ENCODE measurements at regions not wholly inside any gene's neighbourhood (a gene's known extent, or its start where the extent isn't known, plus 50 kb on each side); places are given as distances from the start of the nearest gene placed in this dataset.
"Not testable (repeated sequence)": the region's sequence is repeated elsewhere in the genome, so short reads cannot be mapped to it uniquely, and the experiment has no call there.

- Mint-ChIP-seq H3K9me3 (no peaks in the 10 kb centered on the region), H3K36me3 (no peaks in the 10 kb centered on the region), H3K27ac (no peak overlapping the region), H3K27me3 (ENCODE audit: low read depth in 3 of 3) (peaks cover 10 to 26% (median 16%) of the 10 kb centered on the region in 3 donors), H3K4me3 (no peak overlapping the region), H3K4me1 (no peaks in the 10 kb centered on the region)
- no peak for DNase-seq
These were observed 51.2 kb upstream of the LBX1 start for GRCh38 chr10:101280511-101280910.

DNA sequence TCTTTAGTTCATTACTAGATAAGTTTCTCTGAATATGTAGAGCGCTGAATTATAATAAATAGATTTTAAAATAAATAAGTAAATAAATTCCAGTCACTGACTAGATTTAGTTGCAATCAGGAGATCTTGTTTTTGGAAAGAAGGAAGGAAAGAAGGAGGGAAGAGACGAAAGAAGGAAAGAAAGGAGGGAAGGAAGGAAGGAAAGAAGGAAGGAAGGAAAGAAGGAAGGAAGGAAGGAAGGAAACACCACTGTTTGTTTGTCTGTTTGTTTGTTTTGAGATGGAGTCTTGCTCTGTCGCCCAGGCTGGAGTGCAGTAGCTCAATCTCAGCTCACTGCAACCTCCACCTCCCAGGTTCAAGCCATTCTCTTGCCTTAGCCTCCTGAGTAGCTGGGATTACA is 51.7 kb upstream of the LBX1 start:
- H3K4me1 Mint-ChIP-seq, H3K4me3 Mint-ChIP-seq, H3K9me3 Mint-ChIP-seq, H3K27ac Mint-ChIP-seq, DNase-seq, H3K36me3 Mint-ChIP-seq: not testable (repeated sequence)
- peaks cover 10 to 26% (median 16%) of the 10 kb centered on the region in 3 donors for H3K27me3 Mint-ChIP-seq (ENCODE audit: low read depth in 3 of 3)

DNA sequence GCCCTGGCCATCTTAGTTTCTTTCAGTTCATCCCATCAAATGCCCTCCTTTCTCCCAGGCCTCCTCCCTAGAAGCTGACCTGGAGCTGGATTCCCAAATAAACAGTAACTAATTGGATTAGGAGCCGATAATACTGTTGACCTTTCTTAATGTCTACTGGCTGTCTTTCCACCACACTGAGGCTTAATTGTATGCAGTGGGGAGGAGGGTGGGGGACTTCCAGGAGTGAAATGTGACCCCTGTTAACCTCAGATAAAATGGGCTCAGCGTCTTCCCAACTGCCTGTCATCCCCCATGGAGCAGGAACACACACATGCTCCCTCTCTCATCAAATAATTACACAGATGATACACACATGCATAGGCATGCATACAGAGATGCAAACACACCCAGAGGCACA is 53.7 kb upstream of the LBX1 start:
- H3K27ac Mint-ChIP-seq = no peak overlapping the region

GRCh38 chr10:101283762-101284100 is 54.5 kb upstream of the LBX1 start:
- Mint-ChIP-seq H3K9me3 (no peaks in the 10 kb centered on the region), H3K4me1 (no peaks in the 10 kb centered on the region), H3K36me3 (no peaks in the 10 kb centered on the region), H3K4me3 (no peak overlapping the region), H3K27me3 (ENCODE audit: low read depth in 3 of 3) (peaks cover 14 to 33% (median 19%) of the 10 kb centered on the region in 3 donors), H3K27ac (no peak overlapping the region)
- no peak for DNase-seq

More for the DNA sequence above, 53.7 kb upstream of the LBX1 start:
- no peaks in the 10 kb centered on the region for H3K4me1 Mint-ChIP-seq
- H3K27me3 Mint-ChIP-seq (ENCODE audit: low read depth in 3 of 3) = peaks cover 14 to 30% (median 19%) of the 10 kb centered on the region in 3 donors
- H3K36me3 Mint-ChIP-seq = no peaks in the 10 kb centered on the region
- H3K4me3 Mint-ChIP-seq = no peak overlapping the region
- no peaks in the 10 kb centered on the region for H3K9me3 Mint-ChIP-seq
- no peak for DNase-seq

GRCh38 chr10:101284101-101284743 is 55.0 kb upstream of the LBX1 start:
- no peaks in the 10 kb centered on the region for H3K4me1 Mint-ChIP-seq
- no peak overlapping the region for H3K27ac Mint-ChIP-seq
- no peaks in the 10 kb centered on the region for H3K36me3 Mint-ChIP-seq
- peaks cover 14 to 34% (median 19%) of the 10 kb centered on the region in 3 donors for H3K27me3 Mint-ChIP-seq (ENCODE audit: low read depth in 3 of 3)
- no peak for DNase-seq
- no peak overlapping the region for H3K4me3 Mint-ChIP-seq
- no peaks in the 10 kb centered on the region for H3K9me3 Mint-ChIP-seq

DNA sequence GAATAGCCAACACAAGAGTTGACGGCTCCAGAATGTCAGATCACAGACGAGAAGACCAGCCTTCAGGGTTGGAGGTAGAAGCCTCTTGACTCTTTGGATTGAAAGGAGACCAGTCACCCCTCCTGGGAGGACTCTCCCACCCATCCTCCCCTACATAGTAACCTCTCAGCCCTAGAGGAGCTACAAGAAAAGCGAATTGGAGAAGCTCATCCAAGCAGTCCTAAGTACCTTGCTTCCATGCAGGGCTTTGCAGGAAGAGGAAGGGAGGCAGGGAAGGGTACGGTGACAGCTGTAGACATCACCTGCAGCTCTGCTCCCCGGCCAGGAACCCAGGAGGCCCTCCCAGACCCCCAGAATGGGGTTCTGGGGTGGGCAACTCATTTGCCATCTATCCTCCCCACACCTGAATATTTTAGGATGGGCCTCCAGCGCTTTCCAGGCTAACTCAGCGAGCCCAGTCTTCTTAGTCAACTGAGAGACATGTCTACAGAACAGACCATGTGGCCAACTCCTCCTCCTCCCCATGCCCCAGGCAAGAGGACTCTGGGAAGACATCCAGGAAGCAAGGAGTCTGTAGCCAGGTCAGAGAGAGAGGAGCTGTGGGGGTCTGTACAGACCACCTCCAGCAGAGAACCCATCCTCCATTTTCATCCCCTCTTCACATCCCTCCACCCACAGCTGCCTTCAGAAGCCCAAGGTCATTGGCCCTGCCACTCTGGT is 55.6 kb upstream of the LBX1 start:
- Mint-ChIP-seq H3K27ac (no peak overlapping the region), H3K4me3 (no peak overlapping the region), H3K27me3 (ENCODE audit: low read depth in 3 of 3) (peaks cover 14 to 39% (median 19%) of the 10 kb centered on the region in 3 donors), H3K36me3 (no peaks in the 10 kb centered on the region), H3K4me1 (no peaks in the 10 kb centered on the region), H3K9me3 (peaks cover 0 to 2% (median 0%) of the 10 kb centered on the region in 6 donors)
- no peak for DNase-seq

DNA sequence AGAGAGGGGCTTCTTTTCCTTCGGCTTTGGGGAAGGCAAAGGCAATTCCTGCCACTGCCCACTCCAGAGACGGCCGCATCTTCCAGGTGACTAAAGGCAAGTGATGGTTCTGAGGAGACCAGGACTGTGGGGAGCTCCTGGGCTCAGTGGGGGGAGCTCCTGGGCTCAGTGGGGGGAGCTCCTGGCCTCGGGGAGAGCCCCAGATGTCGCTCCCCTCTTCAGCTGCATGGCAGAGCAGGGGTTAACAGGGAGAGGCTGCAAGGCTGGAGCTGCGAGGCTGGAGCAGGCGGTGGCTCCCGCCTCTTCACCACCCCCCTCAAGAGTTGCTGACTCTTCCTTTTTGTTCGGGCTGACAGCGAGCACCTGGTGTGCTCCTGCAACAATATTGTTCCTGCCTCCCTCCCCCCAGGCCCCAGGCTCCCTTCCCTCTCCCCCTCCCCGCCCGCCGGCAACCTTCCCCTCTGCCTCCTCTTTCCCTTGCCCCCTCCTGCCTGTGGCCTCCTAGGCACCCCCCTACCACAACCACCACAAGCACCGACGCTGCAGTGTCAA is 56.3 kb upstream of the LBX1 start:
- H3K4me3 Mint-ChIP-seq = no peak overlapping the region
- no peaks in the 10 kb centered on the region for H3K36me3 Mint-ChIP-seq
- no peak overlapping the region for H3K27ac Mint-ChIP-seq
- DNase-seq = no peak
- H3K4me1 Mint-ChIP-seq = no peaks in the 10 kb centered on the region
- H3K9me3 Mint-ChIP-seq = peaks cover 0 to 2% (median 0%) of the 10 kb centered on the region in 6 donors
- H3K27me3 Mint-ChIP-seq (ENCODE audit: low read depth in 3 of 3) = peaks cover 15 to 46% (median 21%) of the 10 kb centered on the region in 3 donors

GRCh38 chr10:101286248-101287046 is 57.2 kb upstream of the LBX1 start:
- no peak for DNase-seq
- Mint-ChIP-seq H3K27ac (no peak overlapping the region), H3K4me3 (no peak overlapping the region), H3K27me3 (ENCODE audit: low read depth in 3 of 3) (peaks cover 18 to 48% (median 21%) of the 10 kb centered on the region in 3 donors), H3K36me3 (no peaks in the 10 kb centered on the region), H3K9me3 (peaks cover 0 to 2% (median 0%) of the 10 kb centered on the region in 6 donors), H3K4me1 (no peaks in the 10 kb centered on the region)

- no peaks in the 10 kb centered on the region for H3K36me3 Mint-ChIP-seq
- DNase-seq = no peak
- peaks cover 19 to 44% (median 20%) of the 10 kb centered on the region in 3 donors for H3K27me3 Mint-ChIP-seq (ENCODE audit: low read depth in 3 of 3)
- peaks cover 0 to 3% of the 10 kb centered on the region in 2 donors for H3K4me1 Mint-ChIP-seq
- no peak overlapping the region for H3K4me3 Mint-ChIP-seq
- H3K27ac Mint-ChIP-seq = no peak overlapping the region
- peaks cover 0 to 2% (median 0%) of the 10 kb centered on the region in 6 donors for H3K9me3 Mint-ChIP-seq
These were observed 58.1 kb upstream of the LBX1 start for GRCh38 chr10:101287183-101287996.

GRCh38 chr10:101287997-101288635 is 58.9 kb upstream of the LBX1 start:
- Mint-ChIP-seq H3K36me3 (no peaks in the 10 kb centered on the region), H3K4me1 (peaks cover 0 to 5% of the 10 kb centered on the region in 2 donors), H3K27me3 (ENCODE audit: low read depth in 3 of 3) (peaks cover 19 to 43% (median 20%) of the 10 kb centered on the region in 3 donors), H3K9me3 (peaks cover 0 to 2% (median 0%) of the 10 kb centered on the region in 6 donors), H3K4me3 (no peak overlapping the region), H3K27ac (no peak overlapping the region)
- no peak for DNase-seq

DNA sequence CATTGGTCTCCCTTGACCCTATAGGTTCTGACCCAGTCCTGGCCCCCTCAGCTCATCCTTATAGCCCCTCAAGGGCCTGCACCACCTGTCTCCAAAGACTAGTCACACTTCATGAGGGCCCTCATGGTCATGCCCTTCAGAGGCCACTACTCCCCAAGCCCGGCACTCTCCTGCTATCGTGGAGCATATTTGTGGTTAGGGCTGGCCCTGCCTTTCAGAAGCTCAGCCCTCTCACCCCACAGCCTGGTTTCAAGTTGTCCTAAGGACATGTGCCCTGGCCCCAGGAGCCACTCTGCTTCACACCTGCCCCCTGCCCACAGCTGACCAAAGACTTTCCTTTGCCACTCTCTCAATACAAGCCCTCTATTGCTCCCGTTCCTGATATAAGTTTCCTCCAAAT is 60.3 kb upstream of the LBX1 start:
- no peaks in the 10 kb centered on the region for H3K36me3 Mint-ChIP-seq
- no peak overlapping the region for H3K27ac Mint-ChIP-seq
- H3K4me1 Mint-ChIP-seq = peaks cover 0 to 5% of the 10 kb centered on the region in 2 donors
- H3K27me3 Mint-ChIP-seq (ENCODE audit: low read depth in 3 of 3) = peaks cover 16 to 46% (median 23%) of the 10 kb centered on the region in 3 donors
- DNase-seq = no peak
- peaks cover 0 to 2% (median 0%) of the 10 kb centered on the region in 6 donors for H3K9me3 Mint-ChIP-seq
- peak overlapping the region in 1 of 5 donors; percentile 7 for H3K4me3 Mint-ChIP-seq

DNA sequence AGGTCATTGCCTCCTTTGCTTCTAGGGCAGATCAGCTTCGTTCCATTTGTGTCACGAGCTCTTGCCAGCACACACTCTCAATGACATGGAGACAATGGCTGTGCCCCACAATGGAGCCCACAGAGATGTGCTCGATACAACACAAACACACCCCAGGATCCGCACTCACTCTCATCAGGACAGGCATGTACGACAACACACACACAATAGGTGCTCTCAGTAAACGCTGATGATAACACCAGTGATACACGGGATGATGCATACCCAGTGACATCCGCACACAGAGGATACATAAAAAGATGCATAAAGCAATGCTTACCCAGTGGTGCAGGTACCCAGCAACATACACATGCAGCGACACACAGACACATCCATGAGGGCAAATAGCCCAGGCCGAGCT is 61.2 kb upstream of the LBX1 start:
- no peak overlapping the region for H3K27ac Mint-ChIP-seq
- H3K4me1 Mint-ChIP-seq = peaks cover 0 to 5% of the 10 kb centered on the region in 2 donors
- H3K27me3 Mint-ChIP-seq (ENCODE audit: low read depth in 3 of 3) = peaks cover 15 to 39% (median 18%) of the 10 kb centered on the region in 3 donors
- no peak for DNase-seq
- peak overlapping the region in 2 of 5 donors; percentile 2 to 22 for H3K4me3 Mint-ChIP-seq
- H3K36me3 Mint-ChIP-seq = no peaks in the 10 kb centered on the region
- H3K9me3 Mint-ChIP-seq = peaks cover 0 to 2% (median 0%) of the 10 kb centered on the region in 6 donors

GRCh38 chr10:101290881-101291280 is 61.6 kb upstream of the LBX1 start:
- Mint-ChIP-seq H3K27me3 (ENCODE audit: low read depth in 3 of 3) (peaks cover 17 to 44% (median 19%) of the 10 kb centered on the region in 3 donors), H3K27ac (no peak overlapping the region), H3K4me3 (peak overlapping the region in 3 of 5 donors; percentile 7 to 35 (median 11)), H3K9me3 (peaks cover 0 to 2% (median 0%) of the 10 kb centered on the region in 6 donors), H3K36me3 (no peaks in the 10 kb centered on the region), H3K4me1 (peaks cover 0 to 5% of the 10 kb centered on the region in 2 donors)
- no peak for DNase-seq
